Type B pancreatic cell (in vitro differentiated cells): ENCODE measurements at regions not wholly inside any gene's neighbourhood (a gene's known extent, or its start where the extent isn't known, plus 50 kb on each side); places are given as distances from the start of the nearest gene placed in this dataset.

Source experiments
- DNase-seq: peaks from one replicate; pipeline ENCODE4 v3.0.0; 2021; ENCODE audit warnings: mixed read lengths; ENCODE audit not compliant: unreplicated experiment; ENCODE audit errors: extremely low spot score
- H3K27ac Mint-ChIP-seq: 2 replicates; pipeline ENCODE4 v1.8.0; 2021; ENCODE audit warnings: mild to moderate bottlenecking, mixed read lengths
- H3K27me3 Mint-ChIP-seq: 2 replicates; pipeline ENCODE4 v1.8.0; 2021; ENCODE audit warnings: mixed read lengths
- H3K36me3 Mint-ChIP-seq: 2 replicates; pipeline ENCODE4 v1.8.0; 2021; ENCODE audit warnings: mixed read lengths
- H3K4me1 Mint-ChIP-seq: one replicate; pipeline ENCODE4 v1.8.0; 2021; ENCODE audit warnings: mixed read lengths; ENCODE audit not compliant: unreplicated experiment
- H3K4me3 Mint-ChIP-seq: 2 replicates; pipeline ENCODE4 v1.8.0; 2021; ENCODE audit warnings: mild to moderate bottlenecking, mixed read lengths
- H3K9me3 Mint-ChIP-seq: 2 replicates; pipeline ENCODE4 v1.8.0; 2021; ENCODE audit warnings: mixed read lengths
- CTCF ChIP-seq: fragments of 200-600 bp; sonication (generic); conservative IDR thresholded peaks from 2 replicates; pipeline ENCODE4 v1.5.0; 2021; ENCODE audit warnings: antibody characterized with exemption, mild to moderate bottlenecking

DNA sequence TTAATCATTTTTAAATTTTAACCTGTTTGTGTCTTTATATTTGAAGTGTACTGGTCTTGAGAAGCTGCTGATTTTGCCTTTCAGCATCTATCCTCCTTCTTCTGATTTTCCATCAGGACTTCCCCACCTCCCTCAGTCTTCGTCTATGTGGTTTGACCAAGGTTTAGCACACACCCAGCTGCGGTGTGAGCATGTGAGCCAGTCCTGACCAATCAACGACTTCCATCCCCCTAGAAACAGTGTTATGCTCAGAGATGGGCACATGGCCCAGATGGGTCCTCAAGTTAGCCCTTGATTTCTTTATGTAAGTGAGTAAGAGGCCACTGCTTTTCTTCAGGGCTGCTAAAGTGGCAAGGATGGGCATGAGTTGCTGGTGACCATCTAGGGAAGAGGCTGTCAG, 190.8 kb downstream of the MATN1 start:
- Mint-ChIP-seq H3K4me3 (no peak overlapping the region), H3K27ac (no peak overlapping the region)

DNA sequence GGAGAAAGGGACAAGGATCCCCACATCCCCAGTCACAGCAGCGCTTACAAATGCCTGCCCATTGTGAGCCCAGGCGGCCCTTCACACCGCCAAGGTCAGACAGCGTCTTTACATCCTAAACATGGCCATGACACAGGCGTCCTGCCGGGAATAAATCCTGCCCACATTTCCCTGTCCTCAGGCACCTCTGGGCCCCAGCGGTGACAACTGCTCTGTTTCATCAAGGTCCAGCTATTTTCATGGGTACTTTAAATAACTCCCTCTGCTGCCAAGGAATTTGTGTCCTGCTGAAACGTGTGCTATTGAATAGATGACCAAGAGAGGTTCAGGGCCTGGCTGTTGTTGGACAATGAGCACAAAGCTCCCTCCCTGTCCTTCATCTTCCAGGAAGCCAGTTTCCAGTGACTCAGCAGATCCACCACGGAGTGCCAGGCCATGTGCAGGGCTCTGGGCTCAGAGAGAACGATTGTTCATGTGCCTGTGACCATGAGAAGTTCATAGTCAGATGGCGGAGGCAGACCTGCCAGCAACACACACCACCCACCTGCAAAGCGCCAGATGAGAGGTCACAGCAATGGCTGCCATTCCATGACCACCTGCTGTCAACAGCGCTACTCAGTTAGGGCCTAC, 195.8 kb downstream of the MATN1 start:
- peaks cover 6% of the 10 kb centered on the region for H3K27me3 Mint-ChIP-seq
- no peaks in the 10 kb centered on the region for H3K36me3 Mint-ChIP-seq
- DNase-seq: peak; percentile 51
- H3K27ac Mint-ChIP-seq: no peak overlapping the region
- H3K9me3 Mint-ChIP-seq: no peaks in the 10 kb centered on the region
- H3K4me3 Mint-ChIP-seq: no peak overlapping the region
- TF ChIP-seq CTCF: no peak
- peaks cover 15% of the 10 kb centered on the region for H3K4me1 Mint-ChIP-seq

More for the DNA sequence above, 190.8 kb downstream of the MATN1 start:
- no peaks in the 10 kb centered on the region for H3K36me3 Mint-ChIP-seq
- H3K4me1 Mint-ChIP-seq: peaks cover 2% of the 10 kb centered on the region
- no peaks in the 10 kb centered on the region for H3K9me3 Mint-ChIP-seq
- peaks cover 11% of the 10 kb centered on the region for H3K27me3 Mint-ChIP-seq
- DNase-seq: peak; percentile 20
- no peak for TF ChIP-seq CTCF

- Mint-ChIP-seq H3K4me3 (no peak overlapping the region), H3K27me3 (peaks cover 12% of the 10 kb centered on the region), H3K4me1 (peaks cover 21% of the 10 kb centered on the region), H3K36me3 (no peaks in the 10 kb centered on the region), H3K27ac (no peak overlapping the region), H3K9me3 (no peaks in the 10 kb centered on the region)
- DNase-seq: peak; percentile 42
- no peak for TF ChIP-seq CTCF
These were observed 196.6 kb downstream of the MATN1 start for GRCh38 chr1:30526652-30527345.

DNA sequence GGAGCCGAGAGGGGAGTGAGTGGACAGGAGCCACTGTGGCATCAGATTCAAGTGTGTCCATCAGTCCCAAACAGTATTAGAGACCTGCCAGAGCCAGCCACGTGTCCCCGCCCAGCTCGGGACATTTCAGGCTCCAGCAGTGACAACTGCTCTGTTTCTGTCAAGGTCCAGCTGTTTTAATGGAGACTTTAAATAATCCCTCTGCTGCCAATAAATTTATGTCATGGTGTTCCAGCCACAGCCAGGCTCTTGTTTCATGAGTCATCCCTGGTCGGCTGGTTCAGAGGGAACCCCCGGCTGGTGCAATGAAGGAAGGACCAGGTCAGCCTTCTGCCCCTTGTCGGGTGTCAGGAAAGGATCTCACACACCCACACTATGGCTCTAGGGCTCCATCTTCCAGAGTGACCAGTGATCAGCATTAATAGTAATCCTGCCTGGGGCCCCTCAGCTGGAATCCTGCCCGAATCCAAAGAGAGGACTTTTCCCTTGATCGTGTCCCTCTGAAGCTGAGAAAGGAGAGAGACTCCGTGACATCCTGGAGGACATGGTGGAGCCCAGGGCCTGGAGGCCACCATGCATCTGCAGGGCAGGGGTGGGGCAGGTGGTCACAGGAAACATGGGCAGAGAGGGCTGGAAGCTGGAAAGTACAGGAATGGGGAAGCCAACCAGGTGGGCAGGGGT, 197.3 kb downstream of the MATN1 start:
- Mint-ChIP-seq H3K27ac (no peak overlapping the region), H3K9me3 (no peaks in the 10 kb centered on the region), H3K36me3 (no peaks in the 10 kb centered on the region), H3K4me3 (no peak overlapping the region), H3K4me1 (peaks cover 21% of the 10 kb centered on the region), H3K27me3 (peaks cover 18% of the 10 kb centered on the region)
- DNase-seq: peak; percentile 63
- no peak for TF ChIP-seq CTCF

GRCh38 chr1:30525631-30525970, 197.8 kb downstream of the MATN1 start:
- DNase-seq: peak; percentile 45
- H3K27me3 Mint-ChIP-seq: peaks cover 20% of the 10 kb centered on the region
- peaks cover 21% of the 10 kb centered on the region for H3K4me1 Mint-ChIP-seq
- no peak overlapping the region for H3K27ac Mint-ChIP-seq
- TF ChIP-seq CTCF: no peak
- H3K4me3 Mint-ChIP-seq: no peak overlapping the region
- H3K9me3 Mint-ChIP-seq: no peaks in the 10 kb centered on the region
- no peaks in the 10 kb centered on the region for H3K36me3 Mint-ChIP-seq
